SH-SY5Y (cell line): ENCODE measurements at regions not wholly inside any gene's neighbourhood (a gene's known extent, or its start where the extent isn't known, plus 50 kb on each side); places are given as distances from the start of the nearest gene placed in this dataset.

Experiments used
- GATA2 ChIP-seq: IDR thresholded peaks from 2 replicates; pipeline ENCODE4 v1.6.1; 2011; ENCODE audit warnings: mild to moderate bottlenecking, low read depth, low read length
- GATA3 ChIP-seq: IDR thresholded peaks from 2 replicates; pipeline ENCODE4 v1.6.1; 2011; ENCODE audit warnings: low read depth, mild to moderate bottlenecking, low read length, moderate library complexity

GRCh38 chr11:24383137-24383536, 113.7 kb upstream of the LUZP2 start:
- TF ChIP-seq GATA2 = no peak
- TF ChIP-seq GATA3 = no peak
